22Rv1 (cell line): ENCODE measurements at regions not wholly inside any gene's neighbourhood (a gene's known extent, or its start where the extent isn't known, plus 50 kb on each side); places are given as distances from the start of the nearest gene placed in this dataset.

ENCODE experiments used
- H3K27ac ChIP-seq: fragments of 450-650 bp; 2 replicates; pipeline ENCODE4 v1.5.1; 2017
- CTCF ChIP-seq: fragments of 450-650 bp; IDR thresholded peaks from 2 replicates; pipeline ENCODE4 v1.5.1; 2017; ENCODE audit warnings: mild to moderate bottlenecking
- ZFX ChIP-seq: fragments of 450-650 bp; IDR thresholded peaks from 2 replicates; pipeline ENCODE4 v1.6.1; 2017; ENCODE audit warnings: antibody characterized with exemption, borderline replicate concordance

GRCh38 chr12:118827047-118827446 lies 154.3 kb upstream of the SRRM4 start:
- H3K27ac ChIP-seq: no peak overlapping the region
- TF ChIP-seq ZFX (no peak), CTCF (no peak)

- no peak overlapping the region for H3K27ac ChIP-seq
- no peak for TF ChIP-seq ZFX
- TF ChIP-seq CTCF: no peak
Measured at GRCh38 chr12:118827606-118828005, 153.7 kb upstream of the SRRM4 start.

- no peak overlapping the region for H3K27ac ChIP-seq
- TF ChIP-seq CTCF (no peak), ZFX (no peak)
Measured at GRCh38 chr12:118830296-118830695, 151.0 kb upstream of the SRRM4 start.

- no peak for TF ChIP-seq CTCF
- TF ChIP-seq ZFX: no peak
- peak overlapping the region; percentile 37 for H3K27ac ChIP-seq
Measured at GRCh38 chr12:118835926-118836325, 145.4 kb upstream of the SRRM4 start.

GRCh38 chr12:118840399-118840798 lies 140.9 kb upstream of the SRRM4 start:
- TF ChIP-seq ZFX: no peak
- peak; percentile 65 for TF ChIP-seq CTCF
- H3K27ac ChIP-seq: peak overlapping the region; percentile 27

GRCh38 chr12:118840878-118841277 lies 140.5 kb upstream of the SRRM4 start:
- peak overlapping the region; percentile 27 for H3K27ac ChIP-seq

GRCh38 chr12:118841588-118841987 lies 139.8 kb upstream of the SRRM4 start:
- TF ChIP-seq CTCF (no peak), ZFX (no peak)
- 0 out of 2 replicates have a peak overlapping the region, but pooled peaks have one; percentile 84 for H3K27ac ChIP-seq

More at GRCh38 chr12:118840878-118841277, 140.5 kb upstream of the SRRM4 start:
- TF ChIP-seq ZFX (no peak), CTCF (no peak)
